ENCODE measurements at regions not wholly inside any gene's neighbourhood (a gene's known extent, or its start where the extent isn't known, plus 50 kb on each side); places are given as distances from the start of the nearest gene placed in this dataset.
A peak's percentile ranks its signal among the peaks of the same experiment; 100 is the strongest.

- DNase-seq (ENCODE audit: low read depth): no peak
Measured at GRCh38 chr2:203813684-203814083, 53.9 kb upstream of the CTLA4 start.

GRCh38 chr2:203814661-203815540 lies 52.7 kb upstream of the CTLA4 start:
- peak; percentile 80 for DNase-seq (ENCODE audit: low read depth)

- DNase-seq (ENCODE audit: low read depth): no peak
Measured at GRCh38 chr2:203815541-203815898, 52.1 kb upstream of the CTLA4 start.

GRCh38 chr2:203817147-203817546 lies 50.4 kb upstream of the CTLA4 start:
- no peak for DNase-seq (ENCODE audit: low read depth)
